Gastroesophageal sphincter (tissue), 3 donors: ENCODE measurements at regions not wholly inside any gene's neighbourhood (a gene's known extent, or its start where the extent isn't known, plus 50 kb on each side); places are given as distances from the start of the nearest gene placed in this dataset.

ENCODE experiments used
- CTCF ChIP-seq, 4 experiments: fragments of 200-600 bp in 2 of 4; fragments of 450-650 bp in 2 of 4; sonication (generic) in 1 of 4; IDR thresholded peaks; one replicate each; pipeline ENCODE4 v1.5.1; 2017 to 2019; ENCODE audit warnings: antibody characterized with exemption in 4 of 4, mild to moderate bottlenecking in 2 of 4, moderate library complexity in 2 of 4
- EP300 ChIP-seq: sonication (generic); formaldehyde crosslinking; IDR thresholded peaks from one replicate; pipeline ENCODE4 v1.6.1; 2017; ENCODE audit warnings: antibody characterized with exemption, mild to moderate bottlenecking
- POLR2A ChIP-seq, 2 donors: fragments of 450-650 bp; IDR thresholded peaks; one replicate each; pipeline ENCODE4 v1.6.1; 2017; ENCODE audit warnings: antibody characterized with exemption in 2 of 2, mild to moderate bottlenecking in 2 of 2, moderate library complexity in 1 of 2
- POLR2AphosphoS5 ChIP-seq: sonication (generic); formaldehyde crosslinking; IDR thresholded peaks from one replicate; pipeline ENCODE4 v1.6.1; 2017; ENCODE audit warnings: antibody characterized with exemption

- TF ChIP-seq POLR2A (IDR thresholded peaks at IDR 0.05), result no peak
- no peak for TF ChIP-seq CTCF (IDR thresholded peaks at IDR 0.05)
- no peak for TF ChIP-seq POLR2AphosphoS5
- TF ChIP-seq EP300, result no peak
Measured at GRCh38 chr5:142378737-142379634, 54.2 kb upstream of the SPRY4 start.
